Effector memory CD4-positive, alpha-beta T cell (primary cell): ENCODE measurements at regions not wholly inside any gene's neighbourhood (a gene's known extent, or its start where the extent isn't known, plus 50 kb on each side); places are given as distances from the start of the nearest gene placed in this dataset.
"Not testable (repeated sequence)": the region's sequence is repeated elsewhere in the genome, so short reads cannot be mapped to it uniquely, and the experiment has no call there.

ENCODE experiments used
- DNase-seq, 3 donors: peaks; one replicate each; pipeline ENCODE4 v3.0.0-alpha.2; 2020
- H3K27ac ChIP-seq: 2 replicates; pipeline ENCODE4 v1.7.0; 2013; ENCODE audit warnings: mild to moderate bottlenecking, low read length, moderate library complexity; ENCODE audit not compliant: insufficient read depth, poor library complexity, severe bottlenecking
- H3K27me3 ChIP-seq: replicated peaks from 2 replicates; pipeline ENCODE4 v1.7.0; 2013; ENCODE audit warnings: mild to moderate bottlenecking, low read length; ENCODE audit not compliant: insufficient read depth, control insufficient read depth, poor library complexity, severe bottlenecking
- H3K36me3 ChIP-seq: 2 replicates; pipeline ENCODE4 v1.7.0; 2013; ENCODE audit warnings: mild to moderate bottlenecking, low read length, moderate library complexity; ENCODE audit not compliant: control insufficient read depth, insufficient read depth
- H3K4me1 ChIP-seq: 2 replicates; pipeline ENCODE4 v1.7.0; 2013; ENCODE audit warnings: low read length, mild to moderate bottlenecking; ENCODE audit not compliant: control insufficient read depth, insufficient read depth, poor library complexity, severe bottlenecking
- H3K4me3 ChIP-seq: 2 replicates; pipeline ENCODE4 v1.7.0; 2013; ENCODE audit warnings: low read length, low read depth, mild to moderate bottlenecking; ENCODE audit not compliant: insufficient read depth, poor library complexity, severe bottlenecking
- H3K9me3 ChIP-seq: 2 replicates; pipeline ENCODE4 v1.7.0; 2013; ENCODE audit warnings: mild to moderate bottlenecking, low read length, moderate library complexity; ENCODE audit not compliant: control insufficient read depth

DNA sequence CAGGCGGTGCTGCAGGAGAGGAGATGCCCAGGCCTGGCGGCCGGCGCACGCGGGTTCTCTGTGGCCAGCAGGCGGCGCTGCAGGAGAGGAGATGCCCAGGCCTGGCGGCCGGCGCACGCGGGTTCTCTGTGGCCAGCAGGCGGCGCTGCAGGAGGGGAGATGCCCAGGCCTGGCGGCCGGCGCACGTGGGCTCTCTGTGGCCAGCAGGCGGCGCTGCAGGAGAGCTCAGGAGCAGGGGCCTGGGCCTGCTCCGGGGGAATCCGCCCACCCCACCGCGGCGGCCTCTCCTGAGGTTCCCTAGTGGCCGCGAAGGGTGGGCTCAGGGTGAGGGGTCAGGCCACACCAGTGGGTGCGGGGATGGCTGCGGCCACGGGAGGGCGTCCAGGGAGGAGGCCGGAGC, 75.9 kb downstream of the OR4F16 start:
- not testable (repeated sequence) for H3K27ac ChIP-seq, H3K27me3 ChIP-seq, H3K4me3 ChIP-seq, DNase-seq, H3K9me3 ChIP-seq, H3K4me1 ChIP-seq, H3K36me3 ChIP-seq

DNA sequence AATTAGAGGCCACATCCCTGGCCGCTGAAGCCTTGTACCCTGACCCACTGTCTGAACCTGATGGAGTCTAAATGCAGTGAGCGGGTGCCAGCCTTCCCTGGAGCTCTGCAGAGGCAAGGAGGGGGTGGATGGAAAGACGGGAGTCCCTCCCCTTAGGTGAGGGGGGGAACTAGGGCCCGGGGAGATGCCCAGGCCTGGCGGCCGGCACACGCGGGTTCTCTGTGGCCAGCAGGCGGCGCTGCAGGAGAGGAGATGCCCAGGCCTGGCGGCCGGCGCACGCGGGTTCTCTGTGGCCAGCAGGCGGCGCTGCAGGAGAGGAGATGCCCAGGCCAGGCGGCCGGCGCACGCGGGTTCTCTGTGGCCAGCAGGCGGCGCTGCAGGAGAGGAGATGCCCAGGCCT, 77.3 kb downstream of the OR4F16 start:
- DNase-seq, H3K9me3 ChIP-seq, H3K27me3 ChIP-seq, H3K36me3 ChIP-seq, H3K4me3 ChIP-seq, H3K4me1 ChIP-seq, H3K27ac ChIP-seq: not testable (repeated sequence)

DNA sequence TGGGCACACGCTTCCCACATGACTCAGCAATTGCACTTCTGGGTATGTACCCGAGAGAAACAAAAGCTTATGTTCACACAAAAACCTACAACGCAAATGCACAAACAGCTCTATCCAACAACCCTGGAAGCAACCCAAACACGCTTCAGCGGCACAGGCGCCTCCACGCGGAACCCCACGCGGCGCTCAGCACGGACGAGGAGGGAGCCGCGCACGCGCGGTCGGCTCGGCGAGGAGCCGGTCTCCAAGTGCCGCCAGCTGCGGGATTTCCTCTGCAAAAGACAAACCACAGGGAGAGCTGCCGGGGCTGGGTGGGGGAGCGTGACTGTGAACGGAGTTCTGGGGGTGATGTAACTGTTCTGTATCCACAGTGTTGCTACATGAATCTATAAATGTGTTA, 81.2 kb downstream of the OR4F16 start:
- H3K27ac ChIP-seq, H3K4me1 ChIP-seq, H3K27me3 ChIP-seq, H3K36me3 ChIP-seq, H3K9me3 ChIP-seq, H3K4me3 ChIP-seq: not testable (repeated sequence)
- DNase-seq, result peak in 2 of 3 donors; percentile 0 to 14

DNA sequence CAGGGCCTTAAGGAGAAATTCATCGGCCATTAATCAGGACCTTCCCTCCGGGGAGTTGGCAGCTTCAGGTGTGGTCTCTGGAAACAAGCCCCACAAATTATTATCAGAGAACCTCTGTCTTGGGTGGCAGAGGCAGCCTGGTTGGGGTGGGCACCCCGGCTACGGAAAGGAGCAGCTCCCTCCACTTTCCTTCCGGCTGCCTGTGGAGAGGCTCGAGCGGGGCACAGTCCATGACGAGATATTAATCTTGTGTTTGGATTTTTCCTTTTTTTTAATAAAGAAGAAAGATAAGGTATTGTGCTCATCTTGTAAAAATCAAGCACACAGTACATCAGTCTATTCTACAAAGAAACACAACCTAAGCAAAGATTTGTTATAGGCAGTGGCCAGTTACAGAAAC, 98.2 kb downstream of the OR4F16 start:
- not testable (repeated sequence) for H3K27me3 ChIP-seq, H3K9me3 ChIP-seq, H3K36me3 ChIP-seq, H3K4me1 ChIP-seq, H3K27ac ChIP-seq, DNase-seq, H3K4me3 ChIP-seq

DNA sequence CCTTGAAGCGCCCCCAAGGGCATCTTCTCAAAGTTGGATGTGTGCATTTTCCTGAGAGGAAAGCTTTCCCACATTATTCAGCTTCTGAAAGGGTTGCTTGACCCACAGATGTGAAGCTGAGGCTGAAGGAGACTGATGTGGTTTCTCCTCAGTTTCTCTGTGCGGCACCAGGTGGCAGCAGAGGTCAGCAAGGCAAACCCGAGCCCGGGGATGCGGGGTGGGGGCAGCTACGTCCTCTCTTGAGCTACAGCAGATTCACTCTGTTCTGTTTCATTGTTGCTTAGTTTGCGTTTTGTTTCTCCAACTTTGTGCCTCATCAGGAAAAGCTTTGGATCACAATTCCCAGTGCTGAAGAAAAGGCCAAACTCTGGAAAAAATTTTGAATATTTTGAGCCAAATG, 100.5 kb downstream of the OR4F16 start:
- not testable (repeated sequence) for H3K27me3 ChIP-seq, H3K36me3 ChIP-seq, H3K9me3 ChIP-seq, H3K4me1 ChIP-seq, H3K27ac ChIP-seq, H3K4me3 ChIP-seq
- DNase-seq, result peak; percentile 2 to 40 (median 32)
